NB4 (cell line): ENCODE measurements at regions not wholly inside any gene's neighbourhood (a gene's known extent, or its start where the extent isn't known, plus 50 kb on each side); places are given as distances from the start of the nearest gene placed in this dataset.

ENCODE experiments used
- POLR2A ChIP-seq: IDR thresholded peaks from 2 replicates; pipeline ENCODE4 v1.6.1; 2011; ENCODE audit warnings: mild to moderate bottlenecking; ENCODE audit not compliant: insufficient read length; ENCODE audit errors: extremely low read depth
- TF ChIP-seq, protein P1 (sequence below): IDR thresholded peaks from one replicate; pipeline ENCODE4 v1.5.1; 2012; ENCODE audit warnings: low read depth, low read length

DNA sequence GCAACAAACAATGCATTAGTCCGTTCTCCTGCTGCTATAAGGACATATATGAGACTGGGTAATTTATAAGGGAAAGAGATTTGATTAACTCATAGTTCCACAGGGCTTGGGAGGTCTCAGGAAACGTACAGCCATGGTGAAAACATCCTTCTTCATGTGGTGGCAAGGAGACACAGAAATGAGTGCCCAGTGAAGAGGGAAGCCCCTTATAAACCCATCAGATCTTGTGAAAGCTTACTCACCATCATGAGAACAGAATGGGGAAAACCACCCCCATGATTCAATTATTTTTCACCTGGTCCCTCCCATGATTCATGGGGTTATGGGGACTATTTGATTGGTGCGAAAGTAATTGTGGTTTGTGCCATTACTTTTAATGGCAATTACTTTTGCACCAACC, 655.8 kb upstream of the SEMA6A start:
- TF ChIP-seq, protein P1, sequence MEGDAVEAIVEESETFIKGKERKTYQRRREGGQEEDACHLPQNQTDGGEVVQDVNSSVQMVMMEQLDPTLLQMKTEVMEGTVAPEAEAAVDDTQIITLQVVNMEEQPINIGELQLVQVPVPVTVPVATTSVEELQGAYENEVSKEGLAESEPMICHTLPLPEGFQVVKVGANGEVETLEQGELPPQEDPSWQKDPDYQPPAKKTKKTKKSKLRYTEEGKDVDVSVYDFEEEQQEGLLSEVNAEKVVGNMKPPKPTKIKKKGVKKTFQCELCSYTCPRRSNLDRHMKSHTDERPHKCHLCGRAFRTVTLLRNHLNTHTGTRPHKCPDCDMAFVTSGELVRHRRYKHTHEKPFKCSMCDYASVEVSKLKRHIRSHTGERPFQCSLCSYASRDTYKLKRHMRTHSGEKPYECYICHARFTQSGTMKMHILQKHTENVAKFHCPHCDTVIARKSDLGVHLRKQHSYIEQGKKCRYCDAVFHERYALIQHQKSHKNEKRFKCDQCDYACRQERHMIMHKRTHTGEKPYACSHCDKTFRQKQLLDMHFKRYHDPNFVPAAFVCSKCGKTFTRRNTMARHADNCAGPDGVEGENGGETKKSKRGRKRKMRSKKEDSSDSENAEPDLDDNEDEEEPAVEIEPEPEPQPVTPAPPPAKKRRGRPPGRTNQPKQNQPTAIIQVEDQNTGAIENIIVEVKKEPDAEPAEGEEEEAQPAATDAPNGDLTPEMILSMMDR: no peak
- TF ChIP-seq POLR2A: no peak
